ENCODE measurements at regions not wholly inside any gene's neighbourhood (a gene's known extent, or its start where the extent isn't known, plus 50 kb on each side); places are given as distances from the start of the nearest gene placed in this dataset.
A peak's percentile ranks its signal among the peaks of the same experiment; 100 is the strongest.

DNA sequence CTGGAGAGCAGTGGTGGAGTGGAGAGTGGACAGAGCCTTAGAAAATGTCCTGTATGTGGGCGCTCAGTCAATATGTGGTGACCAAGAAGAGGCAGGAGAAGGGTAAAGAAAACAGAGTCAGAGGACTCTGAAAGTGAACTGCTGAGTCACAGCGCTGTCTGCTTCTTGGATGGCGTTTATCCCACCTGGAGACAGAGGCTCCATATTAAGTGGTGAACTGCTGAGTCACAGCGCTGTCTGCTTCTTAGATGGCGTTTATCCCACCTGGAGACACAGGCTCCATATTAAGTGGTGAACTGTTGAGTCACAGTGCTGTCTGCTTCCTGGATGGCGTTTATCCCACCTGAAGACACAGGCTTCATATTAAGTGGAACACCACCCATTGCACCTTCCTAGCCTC lies 119.3 kb upstream of the RALGAPA2 start:
- no peak for DNase-seq (ENCODE audit: low read depth, low spot score)

DNA sequence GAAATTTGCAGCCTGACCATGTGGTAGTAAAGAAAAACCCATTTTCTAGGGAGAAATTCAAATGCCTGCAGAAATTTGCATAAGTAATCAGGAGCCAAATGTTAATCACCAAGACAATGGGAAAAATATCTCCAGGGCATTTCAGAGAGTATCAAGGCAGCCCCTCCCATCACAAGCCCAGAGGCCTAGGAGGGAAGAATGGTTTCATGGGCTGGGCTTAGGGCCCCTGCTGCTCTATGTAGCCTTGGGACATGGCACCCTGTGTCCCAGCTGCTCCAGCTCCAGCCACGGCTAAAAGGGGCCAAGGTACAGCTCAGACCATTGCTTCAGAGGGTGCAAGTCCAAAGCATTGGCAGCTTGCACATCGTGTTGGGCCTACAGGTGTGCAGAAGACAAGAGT lies 117.2 kb upstream of the RALGAPA2 start:
- no peak for DNase-seq (ENCODE audit: low read depth, low spot score)

DNA sequence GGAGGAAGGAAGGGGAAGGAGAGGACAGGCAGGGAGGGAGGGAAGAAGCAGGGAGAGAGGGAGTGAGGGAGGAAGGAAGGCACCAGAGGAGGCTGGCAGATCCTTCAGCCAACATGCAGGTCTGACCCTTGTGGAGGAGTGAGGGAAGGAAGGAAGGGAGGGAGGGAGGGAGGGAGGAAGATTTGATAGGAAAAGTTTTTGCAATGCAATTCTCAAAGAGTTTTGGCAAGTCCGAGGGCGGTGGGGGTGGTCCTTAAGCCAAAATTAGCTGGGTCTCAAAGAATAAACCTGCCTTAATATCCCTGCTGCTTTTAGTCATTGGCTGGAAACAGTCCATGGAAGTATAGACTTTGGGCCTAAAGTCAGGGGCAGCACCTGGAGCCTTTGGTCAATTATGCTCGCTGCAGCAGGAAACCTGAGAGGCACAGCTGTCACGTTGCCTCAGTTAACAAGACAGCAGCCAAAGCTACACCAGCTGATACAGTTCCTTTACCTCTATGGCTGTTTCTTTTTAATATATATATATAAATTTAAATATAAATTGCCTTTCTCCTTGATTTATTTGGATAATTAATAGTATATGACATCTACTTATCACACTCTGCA lies 115.7 kb upstream of the RALGAPA2 start:
- no peak for DNase-seq (ENCODE audit: low read depth, low spot score)

DNA sequence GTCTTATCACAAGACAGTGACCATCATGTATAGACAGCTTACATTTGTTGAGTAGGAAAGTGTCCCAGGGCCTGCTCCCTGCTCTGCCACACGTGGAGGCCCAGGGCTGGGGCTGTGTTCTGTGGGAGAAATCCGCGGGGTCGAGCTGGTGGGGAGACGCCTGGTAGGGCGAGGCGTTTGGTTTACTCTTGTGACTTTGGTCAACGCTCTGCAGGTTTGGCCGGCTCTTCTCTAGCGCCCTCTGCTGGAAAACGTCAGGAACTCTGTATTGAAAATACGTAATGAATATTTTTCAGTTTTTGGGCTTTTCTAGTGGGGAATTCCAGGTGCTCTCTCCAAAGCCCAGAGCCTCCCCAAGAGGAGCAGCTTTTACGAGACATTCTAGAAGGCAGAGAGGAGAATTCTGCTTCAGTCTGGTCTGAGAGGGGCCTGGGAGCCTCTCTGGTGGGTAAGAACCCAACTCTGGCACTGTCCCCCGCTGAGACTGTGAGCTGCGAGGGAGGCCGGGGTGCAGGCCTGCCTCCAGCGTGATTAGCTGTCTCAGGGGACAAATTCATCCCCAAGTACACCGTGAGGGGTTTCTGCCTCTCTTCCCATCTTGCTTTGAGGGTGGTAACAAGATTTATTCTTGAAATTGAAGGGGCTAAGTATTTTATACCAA lies 112.6 kb upstream of the RALGAPA2 start:
- peak; percentile 8 for DNase-seq (ENCODE audit: low read depth, low spot score)

DNA sequence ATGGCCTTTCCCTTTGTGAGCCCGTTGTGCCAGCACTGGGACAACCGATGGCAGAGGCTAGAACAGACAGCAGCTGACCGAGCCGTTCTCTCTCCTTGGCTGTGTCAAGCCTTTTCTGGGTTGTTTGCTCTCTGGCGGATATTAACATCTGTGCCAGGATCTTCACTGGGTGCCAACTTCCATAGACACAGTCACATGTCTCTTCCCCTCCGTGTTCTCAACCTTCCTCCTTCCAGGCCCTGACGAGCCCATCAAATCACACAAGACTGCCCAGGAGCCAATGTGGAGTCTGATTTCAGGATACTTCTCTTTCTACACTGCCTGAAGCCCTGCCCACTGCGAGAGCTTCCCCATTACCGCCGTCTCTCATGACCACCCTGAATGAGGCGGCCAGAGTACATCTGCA lies 111.0 kb upstream of the RALGAPA2 start:
- DNase-seq (ENCODE audit: low read depth, low spot score): no peak

DNA sequence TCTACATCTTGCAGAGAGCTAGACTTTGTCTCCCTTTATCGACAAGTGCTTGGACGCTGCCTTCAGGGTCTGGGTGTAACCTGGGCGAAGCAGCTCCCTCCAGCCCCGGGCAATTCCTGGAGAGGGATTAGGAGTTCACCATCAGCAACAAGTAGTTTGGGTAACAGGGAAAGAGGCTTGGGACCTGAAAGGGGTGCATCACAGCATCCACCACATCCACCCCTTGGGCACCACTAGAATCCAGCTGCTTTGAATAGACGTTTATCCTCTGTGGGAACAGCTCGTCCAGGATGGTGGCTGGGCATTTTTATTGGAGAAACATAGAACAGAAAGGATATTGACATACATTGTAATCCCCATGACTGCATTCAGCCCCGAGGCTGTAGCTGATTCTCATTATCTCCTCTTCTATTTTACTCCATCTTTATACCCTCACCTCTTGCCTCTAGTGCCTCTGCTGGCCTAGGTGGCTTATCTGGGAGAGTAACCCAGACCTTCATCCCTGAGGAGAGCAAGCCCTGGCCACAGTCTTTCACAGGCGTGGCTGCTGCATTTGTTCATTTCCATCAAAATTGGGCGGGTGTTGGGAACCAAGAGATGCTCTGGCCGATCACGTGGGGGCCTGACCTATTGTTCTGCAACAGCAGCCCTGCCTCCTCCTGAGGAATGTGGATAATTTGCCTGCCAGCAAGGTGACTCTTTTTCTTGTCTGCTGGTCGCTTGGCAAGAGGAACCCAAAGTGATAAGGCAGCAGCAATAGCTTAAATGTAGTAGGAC lies 109.2 kb upstream of the RALGAPA2 start:
- DNase-seq (ENCODE audit: low read depth, low spot score): no peak

DNA sequence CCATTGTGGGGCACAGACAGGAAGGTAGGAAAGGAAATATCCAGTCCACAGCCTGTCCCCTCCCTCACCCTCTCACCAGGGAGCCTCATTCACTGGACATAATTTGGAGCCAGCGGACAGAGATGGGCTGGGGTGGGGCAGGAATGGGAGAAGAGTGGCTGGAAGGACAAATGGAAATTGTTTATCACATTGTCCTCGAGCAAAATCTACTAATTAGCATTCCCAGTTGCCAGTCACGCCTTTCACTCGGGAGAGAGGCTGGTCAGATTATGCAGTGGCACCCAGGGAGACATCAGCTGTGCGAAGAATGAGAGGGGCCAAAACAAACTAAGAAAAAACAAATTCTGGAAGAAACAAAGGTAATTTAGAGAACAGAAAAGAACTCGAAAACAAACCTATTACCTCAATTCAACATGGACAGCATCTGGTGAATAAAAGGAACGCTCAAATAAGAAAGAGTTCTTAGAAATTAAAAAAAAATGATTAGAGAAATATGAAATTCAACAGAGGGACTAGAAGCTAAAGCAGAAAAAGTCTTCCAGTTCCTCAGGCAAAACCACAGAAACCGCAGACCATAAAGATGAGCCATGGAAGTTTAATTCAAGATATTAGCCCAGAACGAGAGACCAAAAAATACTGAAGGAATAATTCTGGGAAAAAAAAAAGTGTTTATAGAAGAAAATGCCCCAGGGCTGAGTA lies 108.5 kb upstream of the RALGAPA2 start:
- no peak for DNase-seq (ENCODE audit: low read depth, low spot score)

DNA sequence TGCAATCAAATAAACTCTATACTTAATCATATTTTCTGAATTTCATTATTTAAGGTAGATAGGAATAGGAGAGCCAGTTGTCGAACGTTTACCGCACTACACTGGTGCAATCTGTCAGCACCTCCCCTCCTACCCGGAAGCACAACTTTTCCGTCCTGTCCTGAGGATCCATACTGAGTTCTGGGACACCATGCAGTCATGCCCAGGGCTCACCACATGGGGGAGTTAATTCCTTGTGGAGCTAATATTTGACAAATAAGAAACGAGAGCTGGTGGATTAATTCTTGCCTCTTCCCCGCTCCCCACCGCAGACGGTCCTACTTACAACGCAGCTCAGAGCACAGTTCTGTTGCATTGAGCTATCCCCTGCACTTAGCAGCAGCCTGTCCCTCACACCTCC lies 107.7 kb upstream of the RALGAPA2 start:
- no peak for DNase-seq (ENCODE audit: low read depth, low spot score)

DNA sequence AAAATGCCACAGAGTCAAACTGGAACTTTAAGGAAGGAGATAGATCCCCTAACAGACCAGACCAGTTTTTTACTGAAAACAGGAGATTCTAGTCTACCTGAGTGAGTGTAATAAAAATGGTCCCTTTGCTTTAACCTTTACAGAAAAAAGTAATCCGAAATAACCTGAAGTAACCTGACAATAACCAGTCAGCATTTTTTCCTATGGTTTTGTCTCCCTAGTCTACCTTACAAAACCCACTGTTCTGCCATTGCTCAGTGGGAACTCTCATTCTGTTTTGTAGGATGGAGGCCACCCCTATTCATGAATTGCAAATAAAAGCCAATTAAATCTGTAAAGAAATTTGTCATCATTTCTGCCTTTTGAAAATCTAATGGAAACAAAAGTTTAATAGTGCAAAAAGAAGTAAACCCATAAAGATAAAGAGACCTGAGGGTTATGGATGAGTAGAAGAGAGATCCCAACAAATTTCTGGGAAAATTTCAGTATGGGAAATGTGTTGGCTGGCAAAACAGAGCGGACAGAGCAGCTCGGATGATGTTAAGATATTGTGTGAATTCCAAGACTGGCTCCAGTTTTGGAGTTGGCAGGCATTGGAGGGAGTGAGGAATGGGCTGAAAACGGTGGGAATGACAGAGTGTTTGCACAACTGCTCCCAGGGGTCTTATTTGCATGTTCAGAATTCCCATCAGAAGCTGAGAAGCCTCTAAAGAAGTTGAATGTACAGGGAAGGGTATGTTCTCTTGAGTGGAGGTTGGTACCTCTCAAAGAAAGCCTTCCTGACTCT lies 104.7 kb upstream of the RALGAPA2 start:
- no peak for DNase-seq (ENCODE audit: low read depth, low spot score)

DNA sequence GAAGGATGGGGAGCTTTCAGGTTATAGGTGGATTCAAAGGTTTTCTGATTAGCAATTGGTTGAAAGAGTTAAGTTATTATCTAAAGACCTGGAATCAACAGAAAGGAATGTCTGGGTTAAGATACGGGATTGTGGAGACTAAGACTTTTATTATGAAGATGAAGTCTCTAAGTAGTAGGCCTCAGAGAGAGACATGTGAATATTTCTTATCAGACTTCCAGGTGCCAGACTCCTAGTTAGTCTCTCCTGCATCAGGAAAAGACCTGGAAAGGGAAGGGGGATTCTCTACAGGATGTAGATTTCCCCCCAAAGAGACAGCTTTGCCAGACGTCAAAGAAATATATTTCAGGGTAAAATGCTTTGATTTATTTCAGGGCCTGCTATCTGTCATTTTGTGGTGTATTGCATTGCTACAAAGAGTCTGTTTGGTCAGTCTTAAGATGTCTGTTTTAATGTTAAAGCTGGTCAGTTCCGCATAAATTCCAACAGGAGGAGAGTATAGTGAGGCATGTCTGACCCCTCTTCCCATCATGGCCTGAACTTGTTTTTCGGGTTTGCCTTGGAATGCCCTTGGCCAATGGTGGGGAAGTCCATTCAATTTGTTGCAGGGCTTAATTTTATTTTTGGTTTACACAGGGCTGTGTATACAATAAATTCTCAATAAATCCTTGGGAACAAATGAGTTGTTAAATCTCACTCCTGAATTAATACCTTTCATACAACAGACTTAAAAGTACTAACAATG lies 103.4 kb upstream of the RALGAPA2 start:
- DNase-seq (ENCODE audit: low read depth, low spot score): no peak

DNA sequence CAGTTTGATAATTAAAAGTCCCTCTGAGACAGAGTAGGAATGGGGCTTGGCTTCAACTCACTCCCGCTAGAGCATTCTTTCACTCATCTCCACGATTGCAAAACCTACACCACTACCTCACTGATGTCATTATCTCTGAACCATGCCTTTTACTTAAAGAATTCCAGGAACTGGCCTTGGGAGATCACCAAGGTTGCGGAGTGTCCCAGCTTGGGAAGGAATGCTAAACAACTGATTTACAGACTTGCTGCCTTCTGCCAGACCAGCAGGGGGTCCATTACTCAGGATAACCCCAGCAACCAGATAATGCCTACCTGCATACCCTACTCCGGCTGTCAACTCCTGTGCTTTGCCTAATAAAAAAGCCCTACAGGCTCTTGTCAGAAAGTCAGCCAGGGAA lies 102.2 kb upstream of the RALGAPA2 start:
- no peak for DNase-seq (ENCODE audit: low read depth, low spot score)

DNA sequence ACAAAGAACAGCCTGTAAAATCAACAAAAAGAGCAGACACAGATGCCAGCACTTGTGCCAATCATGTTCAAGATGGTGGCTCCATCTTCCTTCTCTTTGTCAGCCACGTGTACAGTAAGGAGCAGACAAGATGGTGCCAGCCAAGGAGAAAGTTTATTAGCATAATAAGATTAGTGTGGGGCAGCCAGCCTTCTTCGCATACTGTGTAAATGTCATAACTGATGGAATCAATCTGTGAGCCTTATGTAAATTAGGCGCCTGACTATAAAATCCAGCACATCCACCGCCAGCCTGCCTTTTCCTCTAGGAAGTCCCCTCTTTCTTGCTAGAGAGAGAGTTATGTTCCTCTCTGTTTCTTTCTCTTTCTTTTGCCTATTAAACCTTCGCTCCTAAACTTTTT lies 99.7 kb upstream of the RALGAPA2 start:
- no peak for DNase-seq (ENCODE audit: low read depth, low spot score)

DNA sequence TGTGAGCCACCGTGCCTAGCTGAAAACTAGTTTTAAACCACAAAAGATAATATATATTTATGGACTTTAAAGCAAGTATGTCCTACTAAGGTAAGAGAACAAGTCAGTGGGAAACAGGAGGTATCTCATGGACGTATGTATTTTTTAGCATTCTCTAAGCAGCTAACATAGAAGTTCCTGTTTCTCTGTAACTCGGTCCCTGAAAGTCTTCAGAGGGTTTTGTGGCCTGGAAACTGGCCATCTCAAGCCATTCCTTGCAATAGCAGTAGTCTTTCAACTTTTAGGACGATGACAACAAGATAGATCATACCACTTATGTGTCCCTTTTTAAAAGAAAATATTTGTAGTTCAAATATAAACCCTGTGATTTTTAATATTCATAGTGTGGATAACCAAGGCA lies 95.6 kb upstream of the RALGAPA2 start:
- DNase-seq (ENCODE audit: low read depth, low spot score): no peak

DNA sequence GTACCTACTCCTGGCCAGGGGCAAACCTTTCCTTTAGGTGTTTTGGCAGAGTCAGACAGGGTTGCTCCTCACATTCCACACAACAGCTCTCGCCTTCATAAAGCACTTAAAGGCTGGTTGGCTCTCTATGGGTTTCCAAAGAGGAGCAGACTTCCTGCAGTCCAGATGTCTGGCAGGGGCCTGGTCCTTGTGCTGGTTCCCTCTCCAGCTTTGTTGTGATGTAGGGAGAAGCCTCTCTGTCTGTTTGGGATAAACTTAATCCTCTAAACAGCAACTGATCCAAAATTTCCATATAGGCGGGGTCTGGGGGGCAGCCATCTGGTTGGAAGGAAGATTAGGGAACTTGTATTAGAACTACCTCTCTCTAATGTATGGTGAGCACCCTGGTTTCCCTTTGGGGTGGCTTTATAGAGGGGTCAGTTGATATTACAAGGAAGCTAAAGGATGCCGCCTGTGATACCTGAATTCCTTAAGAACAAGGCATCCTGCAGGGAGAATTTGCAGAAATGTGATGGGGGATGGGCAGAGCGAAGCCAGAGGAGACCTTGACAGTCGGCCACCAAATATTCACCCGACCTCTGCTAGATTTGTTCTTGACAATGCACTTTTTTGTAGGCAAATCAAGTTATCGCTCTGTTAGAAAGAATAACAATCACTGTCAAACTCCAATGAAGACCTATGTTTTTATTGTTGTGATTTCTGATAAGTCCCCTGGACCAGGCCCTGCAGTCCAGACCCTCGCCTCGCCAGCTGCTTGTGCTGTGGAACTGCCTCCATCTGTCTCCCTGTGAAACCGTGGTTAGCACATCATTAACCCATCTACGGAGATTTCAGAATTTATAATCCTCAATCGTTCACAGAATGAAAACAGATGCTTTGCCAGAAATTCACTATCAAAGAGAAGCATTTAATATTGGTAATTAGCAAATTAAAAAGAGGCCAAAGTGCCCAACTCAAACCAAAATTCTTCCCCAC lies 94.0 kb upstream of the RALGAPA2 start:
- DNase-seq (ENCODE audit: low read depth, low spot score): no peak

DNA sequence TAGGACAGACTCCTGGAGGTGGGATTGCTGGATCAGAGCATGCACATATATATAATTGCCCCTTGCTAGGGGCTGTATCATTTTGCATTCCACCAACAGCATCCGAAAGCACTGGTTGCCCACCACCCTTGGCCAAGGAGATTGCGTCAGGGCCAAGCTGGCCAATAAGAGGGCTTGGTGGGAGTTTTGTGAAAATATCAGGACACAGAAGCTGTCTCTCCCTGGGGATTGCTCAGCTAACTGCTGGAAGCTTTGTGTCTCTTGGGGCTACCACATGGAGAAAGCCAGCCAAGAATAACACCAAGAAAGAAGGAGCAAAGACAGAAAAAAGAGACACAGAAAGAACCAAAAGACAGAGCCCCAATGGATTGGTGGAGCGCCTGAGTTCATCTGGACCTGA lies 90.6 kb upstream of the RALGAPA2 start:
- DNase-seq (ENCODE audit: low read depth, low spot score): no peak

DNA sequence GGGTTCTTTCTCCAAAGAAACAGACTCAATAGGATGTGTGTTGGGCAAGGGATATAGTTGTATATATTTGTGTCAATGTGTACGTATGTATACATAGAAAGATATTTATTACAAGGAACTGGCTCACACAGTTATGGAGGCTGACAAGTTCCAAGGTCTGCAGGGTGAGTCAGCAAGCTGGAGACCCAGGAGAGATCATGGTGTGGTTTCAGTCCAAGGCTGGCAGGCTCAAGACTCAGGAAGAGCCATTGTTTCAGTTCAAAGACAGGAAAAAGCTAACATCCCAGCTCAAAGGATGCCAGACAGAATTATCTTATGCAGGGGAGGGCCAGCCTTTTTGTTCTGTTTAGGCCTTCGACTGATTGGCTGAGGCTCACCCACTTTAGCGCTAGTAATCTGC lies 89.9 kb upstream of the RALGAPA2 start:
- no peak for DNase-seq (ENCODE audit: low read depth, low spot score)

DNA sequence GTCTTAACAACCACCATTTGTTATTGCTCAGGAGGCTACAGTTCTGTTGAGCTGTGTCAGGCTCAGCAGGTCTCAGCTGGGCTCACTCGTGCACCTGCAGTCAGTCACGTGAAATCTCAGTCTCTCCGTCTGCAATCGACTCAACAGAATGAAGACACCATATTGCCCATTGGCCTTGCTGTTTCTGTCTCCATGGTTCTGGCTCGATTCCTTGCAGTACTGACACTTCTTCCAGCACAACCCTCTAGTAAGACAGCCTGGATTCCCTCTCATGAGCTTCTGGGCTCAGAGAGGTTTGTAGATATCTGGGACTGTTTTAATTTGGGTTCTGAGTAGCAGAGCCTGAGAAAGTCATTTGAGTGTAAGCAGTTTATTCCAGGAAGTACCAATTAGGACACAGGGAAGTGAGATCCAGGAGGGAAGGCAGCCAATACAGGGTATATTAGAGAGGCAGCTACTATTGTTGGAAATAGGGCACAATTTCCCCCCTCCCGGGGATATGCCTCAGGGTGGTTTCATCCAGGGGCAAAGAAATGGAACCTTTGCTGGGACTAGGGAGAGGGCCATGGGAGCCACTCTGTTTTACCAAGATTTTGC lies 87.4 kb upstream of the RALGAPA2 start:
- DNase-seq (ENCODE audit: low read depth, low spot score): no peak

DNA sequence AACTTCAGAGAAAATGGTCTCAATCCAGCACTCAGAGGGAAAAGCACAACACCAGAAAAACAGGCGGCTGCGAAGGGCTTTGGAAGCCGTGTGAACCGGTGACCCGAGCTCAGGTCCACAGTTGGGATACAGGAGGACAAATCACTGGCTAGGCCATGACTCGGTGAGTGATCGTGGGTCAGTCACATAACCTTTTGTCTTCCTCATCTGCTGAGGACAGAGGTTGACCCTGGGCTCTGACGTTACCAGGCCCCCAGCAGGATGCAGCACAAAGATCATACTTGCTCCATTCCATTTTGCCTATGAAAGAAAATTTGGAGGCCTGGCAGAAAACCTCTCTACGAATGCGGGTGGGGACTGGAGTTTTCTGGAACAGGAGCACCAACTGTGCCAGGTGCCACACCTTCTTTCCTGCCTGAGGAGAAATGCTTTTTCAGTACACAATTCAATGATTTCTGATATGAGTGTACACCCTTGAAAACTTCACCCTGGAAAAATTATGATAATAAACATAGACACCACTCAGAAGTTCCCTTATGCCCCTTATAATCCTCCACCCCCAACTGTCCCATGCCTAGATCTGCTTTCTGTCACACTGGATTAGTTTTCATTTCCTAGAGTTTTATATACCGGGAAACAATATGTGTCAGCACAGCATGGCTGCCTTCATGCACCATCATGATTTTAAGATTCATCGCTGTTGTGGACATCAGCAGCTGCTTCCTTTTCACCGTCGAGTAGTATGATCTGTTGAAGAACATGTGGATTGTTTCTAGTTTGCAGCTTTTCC lies 85.3 kb upstream of the RALGAPA2 start:
- DNase-seq (ENCODE audit: low read depth, low spot score): no peak

All from activated CD4-positive, CD25-positive, alpha-beta regulatory T cell treated with anti-CD3 and anti-CD28 coated beads, Interleukin-2, amount 50 U/mL, for 16 hours (primary cell).